Endothelial cell of umbilical vein (primary cell): ENCODE measurements at regions not wholly inside any gene's neighbourhood (a gene's known extent, or its start where the extent isn't known, plus 50 kb on each side); places are given as distances from the start of the nearest gene placed in this dataset.

ENCODE experiments used
- BruUV-seq: library from RNA; stranded (reverse); fragments of 400-500 nt; replicated peaks from 2 replicates; lab custom pipeline; 2021; lab: Mats Ljungman, UMichigan
- CTCF ChIA-PET: fragments of 300-600, 350-600 bp; sonication (Branson Sonifier 250); formaldehyde crosslinking; loops from one replicate; lab custom pipeline; 2021; ENCODE audit warnings: antibody characterized with exemption, inconsistent platforms; lab: Charles Lee
- POLR2A ChIA-PET: fragments of 300-600, 350-600 bp; sonication (Branson Sonifier 250); formaldehyde crosslinking; loops from one replicate; lab custom pipeline; 2021; ENCODE audit warnings: antibody characterized with exemption, inconsistent platforms; lab: Charles Lee
- DNase-seq: peaks from one replicate; pipeline ENCODE4 v3.0.0-alpha.2; 2011; ENCODE audit warnings: low read depth, low spot score
- FAIRE-seq: peaks from 2 replicates; lab custom pipeline; 2011; peaks lifted over from hg19 to GRCh38; lab: Jason Lieb, UNC
- H2AFZ ChIP-seq: 2 replicates; pipeline ENCODE4 v1.6.0; 2012; ENCODE audit warnings: low read depth, low read length, control low read depth, inconsistent platforms
- H3K27ac ChIP-seq: 2 replicates; pipeline ENCODE4 v1.5.1; 2011; ENCODE audit warnings: low read depth, mild to moderate bottlenecking, control low read depth, low read length, moderate library complexity; ENCODE audit not compliant: insufficient read depth
- H3K27me3 ChIP-seq, 2 experiments: 2 replicates each; pipeline versions ENCODE4 v1.6.0 to v1.6.1; 2011; ENCODE audit warnings: low read length in 2 of 2, mixed read lengths in 1 of 2; ENCODE audit not compliant: control insufficient read depth in 2 of 2, insufficient read depth in 2 of 2
- H3K36me3 ChIP-seq, 2 experiments: 2 replicates in 1 of 2; 3 replicates in 1 of 2; pipeline ENCODE4 v1.5.1; 2011; ENCODE audit warnings: low read length in 2 of 2, mild to moderate bottlenecking in 1 of 2, moderate library complexity in 1 of 2; ENCODE audit not compliant: control insufficient read depth in 2 of 2, insufficient read depth in 2 of 2; ENCODE audit errors: extremely low read depth in 1 of 2
- H3K4me1 ChIP-seq: 3 replicates; pipeline ENCODE4 v1.5.1; 2011; ENCODE audit warnings: mild to moderate bottlenecking, low read length; ENCODE audit not compliant: control insufficient read depth, insufficient read depth; ENCODE audit errors: extremely low read depth
- H3K4me2 ChIP-seq: 2 replicates; pipeline ENCODE4 v1.6.1; 2011; ENCODE audit warnings: low read length, control low read depth, mixed read lengths; ENCODE audit not compliant: insufficient read depth
- H3K4me3 ChIP-seq, 3 experiments: fragments of 200-600 bp in 1 of 3; sonication (generic), shearing (Covaris generic) in 1 of 3; replicated peaks in 1 of 3; 2 replicates each; pipeline ENCODE4 v1.5.1; 2011 to 2016; ENCODE audit warnings: control low read depth in 3 of 3, low read length in 3 of 3, mild to moderate bottlenecking in 2 of 3, inconsistent platforms in 1 of 3, low read depth in 1 of 3, moderate library complexity in 1 of 3; ENCODE audit not compliant: insufficient read depth in 1 of 3
- H3K79me2 ChIP-seq: 2 replicates; pipeline ENCODE4 v1.6.0; 2012; ENCODE audit warnings: low read length, inconsistent platforms; ENCODE audit not compliant: control insufficient read depth, insufficient read depth
- H3K9ac ChIP-seq: replicated peaks from 2 replicates; pipeline ENCODE3; 2011; ENCODE audit warnings: low read length, control low read depth; ENCODE audit not compliant: insufficient read depth; ENCODE audit errors: extremely low read depth
- H3K9me1 ChIP-seq: replicated peaks from 3 replicates; pipeline ENCODE4 v1.6.0; 2011; ENCODE audit warnings: mild to moderate bottlenecking, low read length; ENCODE audit not compliant: control insufficient read depth, insufficient read depth; ENCODE audit errors: extremely low read depth
- H3K9me3 ChIP-seq: replicated peaks from 2 replicates; pipeline ENCODE4 v1.5.1; 2012; ENCODE audit warnings: low read length, inconsistent platforms; ENCODE audit not compliant: control insufficient read depth, insufficient read depth
- H4K20me1 ChIP-seq: replicated peaks from 2 replicates; pipeline ENCODE3; 2011; ENCODE audit warnings: mild to moderate bottlenecking, low read length; ENCODE audit not compliant: control insufficient read depth, insufficient read depth; ENCODE audit errors: extremely low read depth
- CTCF ChIP-seq, 2 donors: IDR thresholded peaks; 1 replicate in 1 of 2; 2 replicates in 1 of 2; pipeline ENCODE4 v1.5.1; 2011; ENCODE audit warnings: low read length in 2 of 2, mild to moderate bottlenecking in 2 of 2, moderate library complexity in 2 of 2, control low read depth in 1 of 2, inconsistent platforms in 1 of 2, low read depth in 1 of 2; ENCODE audit not compliant: insufficient read depth in 1 of 2; ENCODE audit errors: extremely low read depth in 1 of 2
- EZH2 ChIP-seq: IDR thresholded peaks from 2 replicates; pipeline ENCODE4 v1.6.1; 2012; ENCODE audit warnings: borderline replicate concordance, low read depth, mild to moderate bottlenecking, moderate library complexity, low read length, inconsistent platforms; ENCODE audit not compliant: severe bottlenecking
- FOS ChIP-seq: IDR thresholded peaks from 2 replicates; pipeline ENCODE4 v1.6.1; 2011; ENCODE audit warnings: mild to moderate bottlenecking, low read length, moderate library complexity, borderline replicate concordance; ENCODE audit not compliant: insufficient read depth
- GATA2 ChIP-seq: IDR thresholded peaks from 2 replicates; pipeline ENCODE4 v1.7.0; 2011; ENCODE audit warnings: low read depth, mild to moderate bottlenecking, moderate library complexity, mixed read lengths, low read length; ENCODE audit not compliant: insufficient read length, insufficient read depth
- JUN ChIP-seq: IDR thresholded peaks from 2 replicates; pipeline ENCODE4 v1.6.1; 2011; ENCODE audit warnings: borderline replicate concordance, low read depth; ENCODE audit not compliant: insufficient read length, insufficient read depth
- MAX ChIP-seq: IDR thresholded peaks from 2 replicates; pipeline ENCODE4 v1.6.1; 2011; ENCODE audit not compliant: insufficient read depth, insufficient read length
- MYC ChIP-seq: IDR thresholded peaks from one replicate; pipeline ENCODE4 v1.6.1; 2011; ENCODE audit warnings: mild to moderate bottlenecking, low read depth, low read length
- POLR2A ChIP-seq: IDR thresholded peaks from 2 replicates; pipeline ENCODE4 v1.6.1; 2012; ENCODE audit warnings: low read depth, mild to moderate bottlenecking, control low read depth, low read length
- POLR2AphosphoS5 ChIP-seq: IDR thresholded peaks from 2 replicates; pipeline ENCODE4 v1.6.1; 2012; ENCODE audit warnings: low read depth, mild to moderate bottlenecking, control low read depth, low read length, moderate library complexity; ENCODE audit not compliant: insufficient read depth
- dilution Hi-C: fragments of 300-500 bp; cut with MboI; formaldehyde crosslinking; loops from one replicate; pipeline ENCODE4 v1.15.0; 2019; ENCODE audit warnings: low sequenced_read_pairs; ENCODE audit not compliant: extremely low pct_ligation_motif_present
- intact Hi-C: fragments of 100-400 bp; cut with micrococcal nuclease; formaldehyde crosslinking; loops from one replicate; pipeline ENCODE4 v1.10.0; 2022

- dilution Hi-C loops: no loop called here
- H3K9me1 ChIP-seq: no peaks in the 10 kb centered on the region
- ChIA-PET CTCF (no interaction called here), POLR2A (no interaction called here)
- no peaks in the 10 kb centered on the region for H3K36me3 ChIP-seq
- H3K79me2 ChIP-seq: no peaks in the 10 kb centered on the region
- no peak overlapping the region for H3K27ac ChIP-seq
- no peaks in the 10 kb centered on the region for H3K4me1 ChIP-seq
- no peaks in the 10 kb centered on the region for H3K9me3 ChIP-seq
- H2AFZ ChIP-seq: no peak overlapping the region
- no TSS peak for BruUV-seq
- H3K9ac ChIP-seq: no peak overlapping the region
- FAIRE-seq: no peak
- TF ChIP-seq POLR2AphosphoS5 (no peak), EZH2 (no peak), CTCF (IDR thresholded peaks at IDR 0.05; ENCODE audit: extremely low read depth in 1 of 2, insufficient read depth in 1 of 2, low read depth in 1 of 2, low read length in 2 of 2) (no peak), JUN (no peak), FOS (no peak), GATA2 (no peak), MAX (no peak), POLR2A (no peak), MYC (no peak)
- H3K4me3 ChIP-seq: no peak overlapping the region
- no peak for DNase-seq
- H3K27me3 ChIP-seq: no peaks in the 10 kb centered on the region
- H4K20me1 ChIP-seq: no peaks in the 10 kb centered on the region
- no peak overlapping the region for H3K4me2 ChIP-seq
- intact Hi-C loops: no loop called here
Observed at GRCh38 chr4:33606951-33607350, 2637.4 kb downstream of the ARAP2 start.
